IPS DF 4.7 (cell line): ENCODE measurements at regions not wholly inside any gene's neighbourhood (a gene's known extent, or its start where the extent isn't known, plus 50 kb on each side); places are given as distances from the start of the nearest gene placed in this dataset.
"Not testable (repeated sequence)": the region's sequence is repeated elsewhere in the genome, so short reads cannot be mapped to it uniquely, and the experiment has no call there.

Source experiments
- DNase-seq: peaks from one replicate; pipeline ENCODE4 v3.0.0-alpha.2; 2013; ENCODE audit warnings: low spot score; ENCODE audit errors: extremely low read depth

- DNase-seq: no peak
Measured at GRCh38 chr5:105132581-105132980, 1570.0 kb upstream of the NUDT12 start.

GRCh38 chr5:105131045-105131444 lies 1568.5 kb upstream of the NUDT12 start:
- no peak for DNase-seq

GRCh38 chr5:105101577-105101976 lies 1539.0 kb upstream of the NUDT12 start:
- no peak for DNase-seq

GRCh38 chr5:105088961-105089360 lies 1526.4 kb upstream of the NUDT12 start:
- no peak for DNase-seq

- DNase-seq: no peak
Measured at GRCh38 chr5:105088102-105088501, 1525.5 kb upstream of the NUDT12 start.

GRCh38 chr5:105057893-105058292 lies 1495.3 kb upstream of the NUDT12 start:
- no peak for DNase-seq

GRCh38 chr5:105057001-105057436 lies 1494.4 kb upstream of the NUDT12 start:
- no peak for DNase-seq

- no peak for DNase-seq
Measured at GRCh38 chr5:105054406-105054805, 1491.8 kb upstream of the NUDT12 start.

- DNase-seq: no peak
Measured at GRCh38 chr5:105042623-105043022, 1480.0 kb upstream of the NUDT12 start.

GRCh38 chr5:105036814-105037213 lies 1474.2 kb upstream of the NUDT12 start:
- DNase-seq: not testable (repeated sequence)

GRCh38 chr5:105034401-105034763 lies 1471.8 kb upstream of the NUDT12 start:
- no peak for DNase-seq

GRCh38 chr5:105033637-105034400 lies 1471.2 kb upstream of the NUDT12 start:
- DNase-seq: no peak

GRCh38 chr5:105032917-105033316 lies 1470.3 kb upstream of the NUDT12 start:
- DNase-seq: no peak

- no peak for DNase-seq
Measured at GRCh38 chr5:105030153-105030552, 1467.6 kb upstream of the NUDT12 start.

GRCh38 chr5:105015098-105015497 lies 1452.5 kb upstream of the NUDT12 start:
- no peak for DNase-seq

GRCh38 chr5:104998572-104998971 lies 1436.0 kb upstream of the NUDT12 start:
- no peak for DNase-seq

GRCh38 chr5:104998169-104998568 lies 1435.6 kb upstream of the NUDT12 start:
- no peak for DNase-seq

- DNase-seq: no peak
Measured at GRCh38 chr5:104987074-104987473, 1424.5 kb upstream of the NUDT12 start.

- DNase-seq: no peak
Measured at GRCh38 chr5:104977529-104977928, 1414.9 kb upstream of the NUDT12 start.

GRCh38 chr5:104967806-104968410 lies 1405.3 kb upstream of the NUDT12 start:
- DNase-seq: no peak

- no peak for DNase-seq
Measured at GRCh38 chr5:104965006-104965405, 1402.4 kb upstream of the NUDT12 start.

- no peak for DNase-seq
Measured at GRCh38 chr5:104955479-104955878, 1392.9 kb upstream of the NUDT12 start.

- DNase-seq: no peak
Measured at GRCh38 chr5:104952876-104953275, 1390.3 kb upstream of the NUDT12 start.
